ENCODE measurements at regions not wholly inside any gene's neighbourhood (a gene's known extent, or its start where the extent isn't known, plus 50 kb on each side); places are given as distances from the start of the nearest gene placed in this dataset.

- TF ChIP-seq CTCF (IDR thresholded peaks at IDR 0.05; ENCODE audit: unreplicated experiment), result no peak
- Mint-ChIP-seq H3K27ac (no peak overlapping the region), H3K4me1 (ENCODE audit: low read depth) (no peaks in the 10 kb centered on the region), H3K4me3 (ENCODE audit: low read depth) (no peak overlapping the region), H3K36me3 (ENCODE audit: insufficient read depth) (no peaks in the 10 kb centered on the region), H3K9me3 (ENCODE audit: low read depth) (no peaks in the 10 kb centered on the region), H3K27me3 (no peaks in the 10 kb centered on the region)
- no peak for DNase-seq (ENCODE audit: low spot score, unreplicated experiment)
These were observed 385.6 kb upstream of the PHF14 start for GRCh38 chr7:10588084-10588483.

- Mint-ChIP-seq H3K36me3 (ENCODE audit: insufficient read depth) (no peaks in the 10 kb centered on the region), H3K4me1 (ENCODE audit: low read depth) (peaks cover 5% of the 10 kb centered on the region), H3K4me3 (ENCODE audit: low read depth) (no peak overlapping the region), H3K27me3 (no peaks in the 10 kb centered on the region), H3K27ac (no peak overlapping the region), H3K9me3 (ENCODE audit: low read depth) (no peaks in the 10 kb centered on the region)
- no peak for TF ChIP-seq CTCF (IDR thresholded peaks at IDR 0.05; ENCODE audit: unreplicated experiment)
- DNase-seq (ENCODE audit: low spot score, unreplicated experiment), result no peak
These were observed 381.1 kb upstream of the PHF14 start for GRCh38 chr7:10592604-10593003.

GRCh38 chr7:10593080-10593479, 380.6 kb upstream of the PHF14 start:
- Mint-ChIP-seq H3K4me3 (ENCODE audit: low read depth) (no peak overlapping the region), H3K27me3 (no peaks in the 10 kb centered on the region), H3K9me3 (ENCODE audit: low read depth) (no peaks in the 10 kb centered on the region), H3K27ac (no peak overlapping the region), H3K4me1 (ENCODE audit: low read depth) (peaks cover 5% of the 10 kb centered on the region), H3K36me3 (ENCODE audit: insufficient read depth) (no peaks in the 10 kb centered on the region)
- no peak for TF ChIP-seq CTCF (IDR thresholded peaks at IDR 0.05; ENCODE audit: unreplicated experiment)
- no peak for DNase-seq (ENCODE audit: low spot score, unreplicated experiment)

GRCh38 chr7:10596827-10597226, 376.8 kb upstream of the PHF14 start:
- H3K27ac Mint-ChIP-seq, result no peak overlapping the region
- no peak overlapping the region for H3K4me3 Mint-ChIP-seq (ENCODE audit: low read depth)
- no peaks in the 10 kb centered on the region for H3K27me3 Mint-ChIP-seq
- H3K36me3 Mint-ChIP-seq (ENCODE audit: insufficient read depth), result no peaks in the 10 kb centered on the region
- no peaks in the 10 kb centered on the region for H3K9me3 Mint-ChIP-seq (ENCODE audit: low read depth)
- peaks cover 5% of the 10 kb centered on the region for H3K4me1 Mint-ChIP-seq (ENCODE audit: low read depth)
- no peak for TF ChIP-seq CTCF (IDR thresholded peaks at IDR 0.05; ENCODE audit: unreplicated experiment)
- DNase-seq (ENCODE audit: low spot score, unreplicated experiment), result no peak

- no peak for TF ChIP-seq CTCF (IDR thresholded peaks at IDR 0.05; ENCODE audit: unreplicated experiment)
- H3K4me3 Mint-ChIP-seq (ENCODE audit: low read depth), result no peak overlapping the region
- H3K4me1 Mint-ChIP-seq (ENCODE audit: low read depth), result no peaks in the 10 kb centered on the region
- H3K9me3 Mint-ChIP-seq (ENCODE audit: low read depth), result no peaks in the 10 kb centered on the region
- H3K27me3 Mint-ChIP-seq, result no peaks in the 10 kb centered on the region
- DNase-seq (ENCODE audit: low spot score, unreplicated experiment), result no peak
- H3K36me3 Mint-ChIP-seq (ENCODE audit: insufficient read depth), result no peaks in the 10 kb centered on the region
- no peak overlapping the region for H3K27ac Mint-ChIP-seq
These were observed 369.5 kb upstream of the PHF14 start for GRCh38 chr7:10604128-10604527.
